ENCODE measurements at regions not wholly inside any gene's neighbourhood (a gene's known extent, or its start where the extent isn't known, plus 50 kb on each side); places are given as distances from the start of the nearest gene placed in this dataset.

GRCh38 chr2:8298783-8299182, 383.1 kb upstream of the ID2 start:
- POLR2A ChIA-PET, result no interaction called here
- DNase-seq (ENCODE audit: low read depth, low spot score) (no peak), ATAC-seq (no peak)
- H3K79me2 ChIP-seq (ENCODE audit: insufficient read depth, low read length), result no peaks in the 10 kb centered on the region
- TF ChIP-seq REST (IDR thresholded peaks at IDR 0.05; ENCODE audit: low read depth) (no peak), POLR2A (IDR thresholded peaks at IDR 0.05; ENCODE audit: borderline replicate concordance, extremely low read depth, insufficient read depth, insufficient read length) (no peak), EZH2phosphoT487 (IDR thresholded peaks at IDR 0.05; ENCODE audit: borderline replicate concordance) (no peak), POLR2AphosphoS5 (IDR thresholded peaks at IDR 0.05; ENCODE audit: low read depth, low read length) (no peak), EGR1 (IDR thresholded peaks at IDR 0.05; ENCODE audit: low read depth) (no peak), YY1 (IDR thresholded peaks at IDR 0.05; ENCODE audit: extremely low read depth, insufficient replicate concordance, low read depth, low read length) (no peak), MAX (IDR thresholded peaks at IDR 0.05) (no peak), JUND (IDR thresholded peaks at IDR 0.05) (no peak), TCF7L2 (IDR thresholded peaks at IDR 0.05; ENCODE audit: borderline replicate concordance, extremely low read depth, insufficient read depth, insufficient read length) (no peak), ZFX (IDR thresholded peaks at IDR 0.05) (no peak), ZNF274 (IDR thresholded peaks at IDR 0.05; ENCODE audit: low read depth, low read length) (no peak)
- no peak overlapping the region for H3K4me3 ChIP-seq (replicated peaks in 1 of 2; ENCODE audit: low read depth in 1 of 2, low read length in 2 of 2)
- BruUV-seq (replicated peaks), result no TSS peak
- no peaks in the 10 kb centered on the region for H4K20me1 ChIP-seq (ENCODE audit: insufficient read depth)
- RAD21 ChIA-PET (ENCODE audit: low non-redundant PET in 1 of 2, low total read pairs in 2 of 2, uncharacterized antibody in 2 of 2, unreplicated experiment in 2 of 2), result no interaction called here
- no peak overlapping the region for H2AFZ ChIP-seq (ENCODE audit: low read depth, low read length, poor library complexity, severe bottlenecking)
- CTCF ChIA-PET, result no interaction called here
- H3K36me3 ChIP-seq (ENCODE audit: control insufficient read depth in 1 of 2, insufficient read depth in 2 of 2, low read length in 2 of 2), result no peaks in the 10 kb centered on the region
- H3K9ac ChIP-seq (ENCODE audit: low read length), result no peak overlapping the region
- no peak overlapping the region for H3K4me2 ChIP-seq (ENCODE audit: low read length)
- intact Hi-C loops (cut with micrococcal nuclease), result no loop called here
- no peaks in the 10 kb centered on the region for H3K9me2 ChIP-seq (ENCODE audit: insufficient read depth)
- H3K27me3 ChIP-seq (ENCODE audit: insufficient read depth, low read length), result no peaks in the 10 kb centered on the region
- no peak overlapping the region for H3K27ac ChIP-seq (ENCODE audit: low read depth, low read length)
- peaks cover 6 to 7% of the 10 kb centered on the region in 2 experiments; a peak in 3 of 4 replicates for H3K4me1 ChIP-seq (ENCODE audit: control insufficient read depth in 1 of 2, insufficient read depth in 2 of 2, low read length in 2 of 2)
- H3K9me3 ChIP-seq (ENCODE audit: control insufficient read depth in 1 of 2, insufficient read depth in 1 of 2, low read depth in 1 of 2, low read length in 2 of 2), result no peaks in the 10 kb centered on the region
